HEK293 (cell line): ENCODE measurements at regions not wholly inside any gene's neighbourhood (a gene's known extent, or its start where the extent isn't known, plus 50 kb on each side); places are given as distances from the start of the nearest gene placed in this dataset.

ENCODE experiments used
- CTCF ChIA-PET: fragments of 350-600 bp; formaldehyde crosslinking; extraction: SDS; loops from one replicate; lab custom pipeline; 2021; ENCODE audit warnings: antibody characterized with exemption; lab: Yijun Ruan, JAX
- POLR2A ChIA-PET: fragments of 300-600 bp; formaldehyde crosslinking; extraction: SDS; loops from one replicate; lab custom pipeline; 2020; ENCODE audit warnings: antibody characterized with exemption, inconsistent platforms; lab: Yijun Ruan, JAX
- H3K27ac ChIP-seq: fragments of 200-500 bp; sonication (Bioruptor generic); 2 replicates; pipeline ENCODE4 v1.5.1; 2014; ENCODE audit warnings: low read depth, low read length, control low read depth, inconsistent platforms; ENCODE audit errors: extremely low read depth
- H3K36me3 ChIP-seq, 2 experiments: fragments of 200-500 bp in 1 of 2; sonication (Bioruptor generic) in 1 of 2; 1 replicate in 1 of 2; 2 replicates in 1 of 2; pipeline ENCODE4 v1.5.1; 2014 to 2017; ENCODE audit warnings: inconsistent platforms in 2 of 2, low read length in 2 of 2; ENCODE audit not compliant: control insufficient read depth in 2 of 2, insufficient read depth in 1 of 2
- H3K4me1 ChIP-seq: fragments of 200-500 bp; sonication (Bioruptor generic); 2 replicates; pipeline ENCODE4 v1.5.1; 2014; ENCODE audit warnings: mild to moderate bottlenecking, low read length, inconsistent platforms; ENCODE audit not compliant: control insufficient read depth, insufficient read depth
- H3K4me3 ChIP-seq: 2 replicates; pipeline ENCODE4 v1.5.1; 2011; ENCODE audit warnings: low read depth, mild to moderate bottlenecking, control low read depth, low read length, moderate library complexity
- H3K9me3 ChIP-seq: fragments of 200-500 bp; sonication (Bioruptor generic); 2 replicates; pipeline ENCODE4 v1.5.1; 2014; ENCODE audit warnings: low read depth, low read length, inconsistent platforms; ENCODE audit not compliant: control insufficient read depth, insufficient read depth
- KLF8 ChIP-seq: fragments of 450-650 bp; formaldehyde crosslinking; IDR thresholded peaks from 2 replicates; pipeline ENCODE4 v1.5.1; 2016; ENCODE audit warnings: missing biosample characterization, missing genetic modification characterization
- PBX3 ChIP-seq: sonication (generic); formaldehyde crosslinking; IDR thresholded peaks from 2 replicates; pipeline ENCODE4 v1.8.1; 2022; ENCODE audit warnings: mild to moderate bottlenecking, moderate library complexity, missing genetic modification reagents
- PRDM6 ChIP-seq: fragments of 450-650 bp; formaldehyde crosslinking; IDR thresholded peaks from 2 replicates; pipeline ENCODE4 v1.5.1; 2017; ENCODE audit warnings: missing biosample characterization, missing genetic modification characterization
- WT1 ChIP-seq: fragments of 450-650 bp; formaldehyde crosslinking; IDR thresholded peaks from 2 replicates; pipeline ENCODE4 v1.5.1; 2016; ENCODE audit warnings: missing biosample characterization, missing genetic modification characterization
- ZBTB17 ChIP-seq: fragments of 450-650 bp; formaldehyde crosslinking; IDR thresholded peaks from 2 replicates; pipeline ENCODE4 v1.5.1; 2016; ENCODE audit warnings: missing biosample characterization, missing genetic modification characterization
- ZNF140 ChIP-seq: fragments of 450-650 bp; formaldehyde crosslinking; IDR thresholded peaks from 2 replicates; pipeline ENCODE4 v1.5.1; 2016; ENCODE audit warnings: missing biosample characterization, missing genetic modification characterization
- ZNF560 ChIP-seq: fragments of 450-650 bp; formaldehyde crosslinking; IDR thresholded peaks from 2 replicates; pipeline ENCODE4 v1.5.1; 2017; ENCODE audit warnings: missing biosample characterization, missing genetic modification characterization, borderline replicate concordance
- ZNF621 ChIP-seq: fragments of 450-650 bp; formaldehyde crosslinking; IDR thresholded peaks from 2 replicates; pipeline ENCODE4 v1.5.1; 2017; ENCODE audit warnings: missing biosample characterization, missing genetic modification characterization
- ZNF658 ChIP-seq: fragments of 450-650 bp; formaldehyde crosslinking; IDR thresholded peaks from 2 replicates; pipeline ENCODE4; 2016; ENCODE audit warnings: missing biosample characterization, missing genetic modification characterization
- ZNF677 ChIP-seq: fragments of 450-650 bp; IDR thresholded peaks from 2 replicates; pipeline ENCODE4 v1.5.0; 2018; ENCODE audit warnings: missing biosample characterization, mild to moderate bottlenecking, missing genetic modification characterization, moderate library complexity
- ZNF785 ChIP-seq: fragments of 450-650 bp; formaldehyde crosslinking; IDR thresholded peaks from 2 replicates; pipeline ENCODE4 v1.5.1; 2016; ENCODE audit warnings: missing biosample characterization, missing genetic modification characterization
- ZSCAN23 ChIP-seq: fragments of 450-650 bp; formaldehyde crosslinking; IDR thresholded peaks from 2 replicates; pipeline ENCODE4 v1.5.1; 2016; ENCODE audit warnings: missing biosample characterization, missing genetic modification characterization
- ZSCAN30 ChIP-seq: fragments of 450-650 bp; IDR thresholded peaks from 2 replicates; pipeline ENCODE4 v1.5.1; 2018; ENCODE audit warnings: missing biosample characterization, mild to moderate bottlenecking, missing genetic modification characterization, moderate library complexity
- TF ChIP-seq, protein P1 (sequence below): fragments of 450-650 bp; formaldehyde crosslinking; IDR thresholded peaks from 2 replicates; pipeline ENCODE4 v1.5.1; 2016; ENCODE audit warnings: missing biosample characterization, missing genetic modification characterization
- TF ChIP-seq, protein P2 (sequence below): fragments of 450-650 bp; formaldehyde crosslinking; IDR thresholded peaks from 2 replicates; pipeline ENCODE4 v1.5.1; 2016; ENCODE audit warnings: missing biosample characterization, missing genetic modification characterization

DNA sequence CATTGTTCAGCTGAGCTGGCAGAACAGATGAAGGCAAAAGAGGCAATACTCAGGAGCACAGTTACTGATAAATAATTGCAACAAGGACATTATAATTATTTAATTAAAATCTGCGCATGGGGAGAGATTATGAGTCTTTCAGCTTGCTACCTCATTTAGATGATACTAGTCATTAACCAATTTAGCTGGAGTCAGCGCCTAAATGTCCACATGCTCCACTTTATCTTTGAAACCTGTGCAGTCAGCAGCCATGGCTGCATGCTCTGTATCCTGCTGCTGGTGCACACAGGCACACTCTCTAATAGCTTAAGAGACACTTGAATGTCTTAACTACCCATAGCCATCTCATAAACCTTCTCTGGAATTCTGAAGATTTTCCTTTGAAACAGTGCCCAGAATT is 196.8 kb downstream of the PPP1R3A start:
- H3K27ac ChIP-seq, result no peak overlapping the region
- no peaks in the 10 kb centered on the region for H3K36me3 ChIP-seq
- CTCF ChIA-PET, result no interaction called here
- TF ChIP-seq, protein P1, sequence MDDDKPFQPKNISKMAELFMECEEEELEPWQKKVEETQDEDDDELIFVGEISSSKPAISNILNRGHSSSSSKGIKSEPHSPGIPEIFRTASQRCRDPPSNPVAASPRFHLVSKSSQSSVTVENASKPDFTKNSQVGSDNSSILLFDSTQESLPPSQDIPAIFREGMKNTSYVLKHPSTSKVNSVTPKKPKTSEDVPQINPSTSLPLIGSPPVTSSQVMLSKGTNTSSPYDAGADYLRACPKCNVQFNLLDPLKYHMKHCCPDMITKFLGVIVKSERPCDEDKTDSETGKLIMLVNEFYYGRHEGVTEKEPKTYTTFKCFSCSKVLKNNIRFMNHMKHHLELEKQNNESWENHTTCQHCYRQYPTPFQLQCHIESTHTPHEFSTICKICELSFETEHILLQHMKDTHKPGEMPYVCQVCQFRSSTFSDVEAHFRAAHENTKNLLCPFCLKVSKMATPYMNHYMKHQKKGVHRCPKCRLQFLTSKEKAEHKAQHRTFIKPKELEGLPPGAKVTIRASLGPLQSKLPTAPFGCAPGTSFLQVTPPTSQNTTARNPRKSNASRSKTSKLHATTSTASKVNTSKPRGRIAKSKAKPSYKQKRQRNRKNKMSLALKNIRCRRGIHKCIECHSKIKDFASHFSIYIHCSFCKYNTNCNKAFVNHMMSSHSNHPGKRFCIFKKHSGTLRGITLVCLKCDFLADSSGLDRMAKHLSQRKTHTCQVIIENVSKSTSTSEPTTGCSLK (tag by site-specific recombination), result no peak
- POLR2A ChIA-PET, result no interaction called here
- no peak overlapping the region for H3K4me3 ChIP-seq
- H3K9me3 ChIP-seq, result no peaks in the 10 kb centered on the region
- no peaks in the 10 kb centered on the region for H3K4me1 ChIP-seq

DNA sequence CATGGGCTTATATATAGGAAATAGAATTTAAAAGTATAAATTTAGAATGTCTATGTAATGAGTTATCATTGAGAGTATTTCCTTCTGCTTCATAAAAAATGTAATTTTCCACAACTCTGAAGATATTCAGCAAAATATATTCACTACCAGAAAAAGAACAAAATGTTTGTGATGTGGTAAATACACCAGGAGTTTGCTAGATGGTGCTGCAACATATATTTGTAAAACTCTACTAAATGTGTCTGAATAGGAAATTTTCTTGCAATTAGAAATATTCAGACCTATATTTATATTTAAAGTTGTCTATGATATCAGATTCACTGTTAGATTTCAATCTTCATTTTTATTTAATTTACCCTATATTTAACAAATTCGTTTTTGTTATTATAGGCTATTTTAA is 201.1 kb downstream of the PPP1R3A start:
- Histone ChIP-seq H3K4me1 (no peaks in the 10 kb centered on the region), H3K27ac (no peak overlapping the region), H3K9me3 (no peaks in the 10 kb centered on the region), H3K36me3 (no peaks in the 10 kb centered on the region), H3K4me3 (no peak overlapping the region)
- POLR2A ChIA-PET, result no interaction called here
- CTCF ChIA-PET, result no interaction called here
- no peak for TF ChIP-seq ZBTB17
- no peak for TF ChIP-seq ZSCAN30
- TF ChIP-seq ZNF621 (tag by site-specific recombination), result no peak
- TF ChIP-seq KLF8, result no peak
- no peak for TF ChIP-seq ZNF140 (tag by site-specific recombination)
- no peak for TF ChIP-seq ZNF677 (tag by site-specific recombination)
- TF ChIP-seq ZNF560, result no peak

- H3K4me3 ChIP-seq, result no peak overlapping the region
- TF ChIP-seq WT1 (tag by site-specific recombination) (no peak), PRDM6 (tag by site-specific recombination) (no peak), ZNF658 (tag by site-specific recombination) (no peak), PBX3 (CRISPR knock-in tag) (no peak), ZNF785 (tag by site-specific recombination) (no peak), ZSCAN23 (tag by site-specific recombination) (no peak)
- TF ChIP-seq, protein P2, sequence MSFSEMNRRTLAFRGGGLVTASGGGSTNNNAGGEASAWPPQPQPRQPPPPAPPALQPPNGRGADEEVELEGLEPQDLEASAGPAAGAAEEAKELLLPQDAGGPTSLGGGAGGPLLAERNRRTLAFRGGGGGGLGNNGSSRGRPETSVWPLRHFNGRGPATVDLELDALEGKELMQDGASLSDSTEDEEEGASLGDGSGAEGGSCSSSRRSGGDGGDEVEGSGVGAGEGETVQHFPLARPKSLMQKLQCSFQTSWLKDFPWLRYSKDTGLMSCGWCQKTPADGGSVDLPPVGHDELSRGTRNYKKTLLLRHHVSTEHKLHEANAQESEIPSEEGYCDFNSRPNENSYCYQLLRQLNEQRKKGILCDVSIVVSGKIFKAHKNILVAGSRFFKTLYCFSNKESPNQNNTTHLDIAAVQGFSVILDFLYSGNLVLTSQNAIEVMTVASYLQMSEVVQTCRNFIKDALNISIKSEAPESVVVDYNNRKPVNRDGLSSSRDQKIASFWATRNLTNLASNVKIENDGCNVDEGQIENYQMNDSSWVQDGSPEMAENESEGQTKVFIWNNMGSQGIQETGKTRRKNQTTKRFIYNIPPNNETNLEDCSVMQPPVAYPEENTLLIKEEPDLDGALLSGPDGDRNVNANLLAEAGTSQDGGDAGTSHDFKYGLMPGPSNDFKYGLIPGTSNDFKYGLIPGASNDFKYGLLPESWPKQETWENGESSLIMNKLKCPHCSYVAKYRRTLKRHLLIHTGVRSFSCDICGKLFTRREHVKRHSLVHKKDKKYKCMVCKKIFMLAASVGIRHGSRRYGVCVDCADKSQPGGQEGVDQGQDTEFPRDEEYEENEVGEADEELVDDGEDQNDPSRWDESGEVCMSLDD (tag by site-specific recombination), result no peak
- POLR2A ChIA-PET, result no interaction called here
- no peak overlapping the region for H3K27ac ChIP-seq
- no peaks in the 10 kb centered on the region for H3K36me3 ChIP-seq
- CTCF ChIA-PET, result interaction anchor here (0.6 to 0.7 kb wide), 2 partner anchors 37 to 628 kb away, joined by 3 to 5 read pairs; no protein-coding TSS in a partner anchor
- H3K9me3 ChIP-seq, result no peaks in the 10 kb centered on the region
- H3K4me1 ChIP-seq, result no peaks in the 10 kb centered on the region
Observed at GRCh38 chr7:113715981-113716856, 202.6 kb downstream of the PPP1R3A start.
